SK-N-SH (cell line): ENCODE measurements at regions not wholly inside any gene's neighbourhood (a gene's known extent, or its start where the extent isn't known, plus 50 kb on each side); places are given as distances from the start of the nearest gene placed in this dataset.

Experiments
- CTCF ChIA-PET: fragments of 300-600, 350-600 bp; formaldehyde crosslinking; extraction: SDS; loops from one replicate; lab custom pipeline; 2021; lab: Yijun Ruan, JAX
- POLR2A ChIA-PET: fragments of 350-600 bp; sonication (Branson Sonifier 250); formaldehyde crosslinking; extraction: SDS; loops from one replicate; lab custom pipeline; 2020; ENCODE audit warnings: antibody characterized with exemption, inconsistent platforms; lab: Yijun Ruan, JAX
- DNase-seq: peaks from one replicate; pipeline ENCODE4 v3.0.0; 2012
- H2AFZ ChIP-seq: fragments of 200-600 bp; sonication (generic); 2 replicates; pipeline ENCODE4 v1.8.1; 2016; ENCODE audit warnings: antibody characterized with exemption, mild to moderate bottlenecking, low read depth
- H3F3A ChIP-seq: fragments of 200-600 bp; sonication (generic); replicated peaks from 2 replicates; pipeline ENCODE3; 2016; ENCODE audit warnings: antibody characterized with exemption, mild to moderate bottlenecking; ENCODE audit not compliant: insufficient read depth
- H3K27ac ChIP-seq, 2 experiments: fragments of 200-500 bp in 1 of 2; fragments of 200-600 bp in 1 of 2; sonication (Bioruptor generic) in 1 of 2; sonication (generic), shearing (Covaris generic) in 1 of 2; 2 replicates each; pipeline versions ENCODE4 v1.5.1 to v1.6.1; 2014 to 2016; ENCODE audit warnings: low read depth in 2 of 2, inconsistent platforms in 1 of 2, low read length in 1 of 2, mild to moderate bottlenecking in 1 of 2, mixed read lengths in 1 of 2
- H3K27me3 ChIP-seq: fragments of 200-600 bp; sonication (generic), shearing (Covaris generic); 2 replicates; pipeline ENCODE4 v1.6.1; 2016; ENCODE audit warnings: mixed run types; ENCODE audit not compliant: insufficient read depth
- H3K36me3 ChIP-seq, 2 experiments: fragments of 200-500 bp in 1 of 2; fragments of 200-600 bp in 1 of 2; sonication (Bioruptor generic) in 1 of 2; sonication (generic) in 1 of 2; replicated peaks in 1 of 2; 2 replicates each; pipeline versions ENCODE3 to v1.5.1; 2014 to 2016; ENCODE audit warnings: low read length in 1 of 2, mild to moderate bottlenecking in 1 of 2; ENCODE audit not compliant: insufficient read depth in 2 of 2, control insufficient read depth in 1 of 2
- H3K4me1 ChIP-seq, 2 experiments: fragments of 200-500 bp in 1 of 2; fragments of 200-600 bp in 1 of 2; sonication (Bioruptor generic) in 1 of 2; sonication (generic), shearing (Covaris generic) in 1 of 2; 2 replicates each; pipeline versions ENCODE4 v1.5.1 to v1.6.1; 2014 to 2016; ENCODE audit warnings: low read depth in 1 of 2, low read length in 1 of 2, mixed run types in 1 of 2; ENCODE audit not compliant: insufficient read depth in 2 of 2, control insufficient read depth in 1 of 2
- H3K4me2 ChIP-seq: fragments of 200-600 bp; sonication (generic), shearing (Covaris generic); 2 replicates; pipeline ENCODE4 v1.6.1; 2017; ENCODE audit warnings: mixed run types
- H3K4me3 ChIP-seq, 2 experiments: fragments of 200-500 bp in 1 of 2; fragments of 200-600 bp in 1 of 2; sonication (Bioruptor generic) in 1 of 2; sonication (generic), shearing (Covaris generic) in 1 of 2; 2 replicates each; pipeline versions ENCODE4 v1.5.1 to v1.8.1; 2014 to 2016; ENCODE audit warnings: low read depth in 2 of 2, inconsistent platforms in 1 of 2, low read length in 1 of 2, mild to moderate bottlenecking in 1 of 2, mixed read lengths in 1 of 2, moderate library complexity in 1 of 2
- H3K79me2 ChIP-seq: fragments of 200-600 bp; sonication (generic); 2 replicates; pipeline ENCODE4 v1.8.1; 2017; ENCODE audit warnings: mild to moderate bottlenecking; ENCODE audit not compliant: insufficient read depth
- H3K9ac ChIP-seq: fragments of 200-600 bp; sonication (generic); 2 replicates; pipeline ENCODE4 v1.6.1; 2017; ENCODE audit warnings: mixed run types
- H3K9me2 ChIP-seq: fragments of 200-600 bp; sonication (generic); 2 replicates; pipeline ENCODE4 v1.6.1; 2017; ENCODE audit warnings: mixed run types
- H3K9me3 ChIP-seq: fragments of 200-600 bp; sonication (generic); 2 replicates; pipeline ENCODE4 v1.6.1; 2017; ENCODE audit warnings: mixed run types, mild to moderate bottlenecking, moderate library complexity
- H4K20me1 ChIP-seq: fragments of 200-600 bp; sonication (generic); 2 replicates; pipeline ENCODE4 v1.6.1; 2017; ENCODE audit warnings: mild to moderate bottlenecking, mixed run types; ENCODE audit not compliant: insufficient read depth
- CHD2 ChIP-seq: fragments of 150-350 bp; IDR thresholded peaks from 2 replicates; pipeline ENCODE4 v1.6.1; 2018; ENCODE audit warnings: low read length; ENCODE audit not compliant: partially characterized antibody
- EP300 ChIP-seq, 2 experiments: IDR thresholded peaks; 2 replicates each; pipeline versions ENCODE4 v1.4.0 to v1.6.1; 2012; ENCODE audit warnings: borderline replicate concordance in 1 of 2, low read depth in 1 of 2, low read length in 1 of 2
- FOXM1 ChIP-seq: IDR thresholded peaks from 2 replicates; pipeline ENCODE4 v1.4.0; 2012; ENCODE audit warnings: low read depth, mild to moderate bottlenecking
- GABPA ChIP-seq: IDR thresholded peaks from 2 replicates; pipeline ENCODE4 v1.4.0; 2012; ENCODE audit warnings: low read depth, mild to moderate bottlenecking
- GATA2 ChIP-seq: sonication (generic); formaldehyde crosslinking; IDR thresholded peaks from 2 replicates; pipeline ENCODE4 v1.5.0; 2020; ENCODE audit warnings: mild to moderate bottlenecking, missing genetic modification reagents
- JUND ChIP-seq: IDR thresholded peaks from 2 replicates; pipeline ENCODE4 v1.4.0; 2012
- NRF1 ChIP-seq: IDR thresholded peaks from 2 replicates; pipeline ENCODE4 v1.6.1; 2012; ENCODE audit warnings: low read depth, mild to moderate bottlenecking, low read length
- POLR2AphosphoS5 ChIP-seq: IDR thresholded peaks from 2 replicates; pipeline ENCODE4 v1.6.1; 2012; ENCODE audit warnings: low read depth, low read length
- RXRA ChIP-seq: IDR thresholded peaks from 2 replicates; pipeline ENCODE4 v1.4.0; 2012; ENCODE audit warnings: low read depth, mild to moderate bottlenecking, borderline replicate concordance
- TAF1 ChIP-seq: IDR thresholded peaks from 2 replicates; pipeline ENCODE4 v1.6.1; 2012; ENCODE audit warnings: low read depth, mild to moderate bottlenecking, low read length, moderate library complexity, borderline replicate concordance
- WGBS: methylation state at CpG from one replicate; pipeline ENCODE4 v1.1.6; 2017; ENCODE audit warnings: low lambda C conversion rate; 5-methylcytosine and 5-hydroxymethylcytosine counted together
- TF ChIP-seq, protein P1 (sequence below): IDR thresholded peaks from 2 replicates; pipeline ENCODE4 v1.6.1; 2012; ENCODE audit warnings: mild to moderate bottlenecking, low read depth, low read length, moderate library complexity
- TF ChIP-seq, protein P2 (sequence below): IDR thresholded peaks from 2 replicates; pipeline ENCODE4 v1.4.0; 2012; ENCODE audit warnings: low read depth, borderline replicate concordance
- TF ChIP-seq, protein P3 (sequence below): IDR thresholded peaks from 2 replicates; pipeline ENCODE4 v1.4.0; 2012; ENCODE audit warnings: low read depth, borderline replicate concordance
- TF ChIP-seq, protein P4 (sequence below): IDR thresholded peaks from 2 replicates; pipeline ENCODE4; 2012
- TF ChIP-seq, protein P5 (sequence below): fragments of 150-350 bp; IDR thresholded peaks from 2 replicates; pipeline ENCODE4 v1.6.1; 2016; ENCODE audit warnings: mild to moderate bottlenecking, low read depth, low read length

DNA sequence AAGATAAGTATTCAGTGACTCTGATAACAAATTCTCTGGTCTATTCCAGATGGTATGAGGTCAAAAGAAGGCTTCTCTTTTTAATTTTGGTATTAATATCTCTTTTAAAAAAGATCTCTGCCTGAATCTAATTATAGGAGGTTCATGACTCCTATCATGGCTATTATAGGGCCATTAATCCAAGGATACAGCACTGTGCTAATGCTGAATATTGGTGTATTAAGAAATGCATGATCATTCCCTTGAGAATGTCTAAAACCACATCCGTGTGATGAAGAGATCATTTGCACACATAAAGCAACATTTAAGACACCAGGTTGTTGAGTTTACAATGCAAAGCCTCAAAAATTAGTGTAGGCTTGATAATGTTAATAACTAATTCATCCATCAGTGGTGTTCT is 160.4 kb upstream of the MON1B start:
- TF ChIP-seq, protein P1, sequence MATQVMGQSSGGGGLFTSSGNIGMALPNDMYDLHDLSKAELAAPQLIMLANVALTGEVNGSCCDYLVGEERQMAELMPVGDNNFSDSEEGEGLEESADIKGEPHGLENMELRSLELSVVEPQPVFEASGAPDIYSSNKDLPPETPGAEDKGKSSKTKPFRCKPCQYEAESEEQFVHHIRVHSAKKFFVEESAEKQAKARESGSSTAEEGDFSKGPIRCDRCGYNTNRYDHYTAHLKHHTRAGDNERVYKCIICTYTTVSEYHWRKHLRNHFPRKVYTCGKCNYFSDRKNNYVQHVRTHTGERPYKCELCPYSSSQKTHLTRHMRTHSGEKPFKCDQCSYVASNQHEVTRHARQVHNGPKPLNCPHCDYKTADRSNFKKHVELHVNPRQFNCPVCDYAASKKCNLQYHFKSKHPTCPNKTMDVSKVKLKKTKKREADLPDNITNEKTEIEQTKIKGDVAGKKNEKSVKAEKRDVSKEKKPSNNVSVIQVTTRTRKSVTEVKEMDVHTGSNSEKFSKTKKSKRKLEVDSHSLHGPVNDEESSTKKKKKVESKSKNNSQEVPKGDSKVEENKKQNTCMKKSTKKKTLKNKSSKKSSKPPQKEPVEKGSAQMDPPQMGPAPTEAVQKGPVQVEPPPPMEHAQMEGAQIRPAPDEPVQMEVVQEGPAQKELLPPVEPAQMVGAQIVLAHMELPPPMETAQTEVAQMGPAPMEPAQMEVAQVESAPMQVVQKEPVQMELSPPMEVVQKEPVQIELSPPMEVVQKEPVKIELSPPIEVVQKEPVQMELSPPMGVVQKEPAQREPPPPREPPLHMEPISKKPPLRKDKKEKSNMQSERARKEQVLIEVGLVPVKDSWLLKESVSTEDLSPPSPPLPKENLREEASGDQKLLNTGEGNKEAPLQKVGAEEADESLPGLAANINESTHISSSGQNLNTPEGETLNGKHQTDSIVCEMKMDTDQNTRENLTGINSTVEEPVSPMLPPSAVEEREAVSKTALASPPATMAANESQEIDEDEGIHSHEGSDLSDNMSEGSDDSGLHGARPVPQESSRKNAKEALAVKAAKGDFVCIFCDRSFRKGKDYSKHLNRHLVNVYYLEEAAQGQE, result no peak
- no peak for TF ChIP-seq JUND
- no peak for TF ChIP-seq RXRA
- TF ChIP-seq, protein P2, sequence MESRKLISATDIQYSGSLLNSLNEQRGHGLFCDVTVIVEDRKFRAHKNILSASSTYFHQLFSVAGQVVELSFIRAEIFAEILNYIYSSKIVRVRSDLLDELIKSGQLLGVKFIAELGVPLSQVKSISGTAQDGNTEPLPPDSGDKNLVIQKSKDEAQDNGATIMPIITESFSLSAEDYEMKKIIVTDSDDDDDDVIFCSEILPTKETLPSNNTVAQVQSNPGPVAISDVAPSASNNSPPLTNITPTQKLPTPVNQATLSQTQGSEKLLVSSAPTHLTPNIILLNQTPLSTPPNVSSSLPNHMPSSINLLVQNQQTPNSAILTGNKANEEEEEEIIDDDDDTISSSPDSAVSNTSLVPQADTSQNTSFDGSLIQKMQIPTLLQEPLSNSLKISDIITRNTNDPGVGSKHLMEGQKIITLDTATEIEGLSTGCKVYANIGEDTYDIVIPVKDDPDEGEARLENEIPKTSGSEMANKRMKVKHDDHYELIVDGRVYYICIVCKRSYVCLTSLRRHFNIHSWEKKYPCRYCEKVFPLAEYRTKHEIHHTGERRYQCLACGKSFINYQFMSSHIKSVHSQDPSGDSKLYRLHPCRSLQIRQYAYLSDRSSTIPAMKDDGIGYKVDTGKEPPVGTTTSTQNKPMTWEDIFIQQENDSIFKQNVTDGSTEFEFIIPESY, result no peak
- no peak for TF ChIP-seq FOXM1
- TF ChIP-seq, protein P3, sequence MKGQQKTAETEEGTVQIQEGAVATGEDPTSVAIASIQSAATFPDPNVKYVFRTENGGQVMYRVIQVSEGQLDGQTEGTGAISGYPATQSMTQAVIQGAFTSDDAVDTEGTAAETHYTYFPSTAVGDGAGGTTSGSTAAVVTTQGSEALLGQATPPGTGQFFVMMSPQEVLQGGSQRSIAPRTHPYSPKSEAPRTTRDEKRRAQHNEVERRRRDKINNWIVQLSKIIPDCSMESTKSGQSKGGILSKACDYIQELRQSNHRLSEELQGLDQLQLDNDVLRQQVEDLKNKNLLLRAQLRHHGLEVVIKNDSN, result no peak
- no peak for TF ChIP-seq GABPA
- no peak for TF ChIP-seq NRF1
- TF ChIP-seq TAF1, result no peak
- no peak for TF ChIP-seq GATA2
- TF ChIP-seq POLR2AphosphoS5, result no peak
- TF ChIP-seq CHD2, result no peak
- TF ChIP-seq, protein P4, sequence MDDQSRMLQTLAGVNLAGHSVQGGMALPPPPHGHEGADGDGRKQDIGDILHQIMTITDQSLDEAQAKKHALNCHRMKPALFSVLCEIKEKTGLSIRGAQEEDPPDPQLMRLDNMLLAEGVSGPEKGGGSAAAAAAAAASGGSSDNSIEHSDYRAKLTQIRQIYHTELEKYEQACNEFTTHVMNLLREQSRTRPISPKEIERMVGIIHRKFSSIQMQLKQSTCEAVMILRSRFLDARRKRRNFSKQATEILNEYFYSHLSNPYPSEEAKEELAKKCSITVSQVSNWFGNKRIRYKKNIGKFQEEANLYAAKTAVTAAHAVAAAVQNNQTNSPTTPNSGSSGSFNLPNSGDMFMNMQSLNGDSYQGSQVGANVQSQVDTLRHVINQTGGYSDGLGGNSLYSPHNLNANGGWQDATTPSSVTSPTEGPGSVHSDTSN, result no peak
- TF ChIP-seq, protein P5, sequence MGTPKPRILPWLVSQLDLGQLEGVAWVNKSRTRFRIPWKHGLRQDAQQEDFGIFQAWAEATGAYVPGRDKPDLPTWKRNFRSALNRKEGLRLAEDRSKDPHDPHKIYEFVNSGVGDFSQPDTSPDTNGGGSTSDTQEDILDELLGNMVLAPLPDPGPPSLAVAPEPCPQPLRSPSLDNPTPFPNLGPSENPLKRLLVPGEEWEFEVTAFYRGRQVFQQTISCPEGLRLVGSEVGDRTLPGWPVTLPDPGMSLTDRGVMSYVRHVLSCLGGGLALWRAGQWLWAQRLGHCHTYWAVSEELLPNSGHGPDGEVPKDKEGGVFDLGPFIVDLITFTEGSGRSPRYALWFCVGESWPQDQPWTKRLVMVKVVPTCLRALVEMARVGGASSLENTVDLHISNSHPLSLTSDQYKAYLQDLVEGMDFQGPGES, result no peak
- no peak for TF ChIP-seq EP300 (IDR thresholded peaks at IDR 0.05; ENCODE audit: borderline replicate concordance in 1 of 2, low read depth in 1 of 2, low read length in 1 of 2)
- Histone ChIP-seq H3K4me1 (no peaks in the 10 kb centered on the region; a peak in 1 of 4 replicates), H4K20me1 (no peaks in the 10 kb centered on the region), H3K9me2 (no peaks in the 10 kb centered on the region), H3K27me3 (no peaks in the 10 kb centered on the region), H3F3A (no peaks in the 10 kb centered on the region), H3K4me3 (no peak overlapping the region), H2AFZ (no peak overlapping the region), H3K36me3 (no peaks in the 10 kb centered on the region), H3K27ac (no peak overlapping the region), H3K9ac (no peak overlapping the region), H3K4me2 (no peak overlapping the region), H3K9me3 (no peaks in the 10 kb centered on the region), H3K79me2 (no peaks in the 10 kb centered on the region)
- ChIA-PET CTCF (interaction anchor here (1.0 kb wide), 1 partner anchor 10 kb away, joined by 3 read pairs; no protein-coding TSS in a partner anchor), POLR2A (no interaction called here)
- DNase-seq, result no peak
- WGBS, result 12% methylated on average over 1 of the region's 1 CpG
